Caco-2 (cell line): ENCODE measurements at regions not wholly inside any gene's neighbourhood (a gene's known extent, or its start where the extent isn't known, plus 50 kb on each side); places are given as distances from the start of the nearest gene placed in this dataset.

Experiments
- BruUV-seq: library from RNA; stranded (reverse); fragments of 400-500 nt; replicated peaks from 2 replicates; lab custom pipeline; 2021; lab: Mats Ljungman, UMichigan
- CTCF ChIA-PET: fragments of 300-600 bp; sonication (Branson Sonifier 250); formaldehyde crosslinking; loops from one replicate; lab custom pipeline; 2022; ENCODE audit warnings: antibody characterized with exemption; lab: Charles Lee
- POLR2A ChIA-PET: fragments of 300-600 bp; sonication (Branson Sonifier 250); formaldehyde crosslinking; loops from one replicate; lab custom pipeline; 2022; ENCODE audit warnings: antibody characterized with exemption; lab: Charles Lee
- DNase-seq, 2 experiments: peaks; one replicate each; pipeline versions ENCODE4 v3.0.0 to v3.0.0-alpha.2; 2020 to 2022
- H3K27me3 ChIP-seq: replicated peaks from 2 replicates; pipeline ENCODE4 v1.6.0; 2011; ENCODE audit warnings: low read length; ENCODE audit not compliant: control insufficient read depth, insufficient read depth
- H3K36me3 ChIP-seq: 2 replicates; pipeline ENCODE4 v1.5.1; 2011; ENCODE audit warnings: low read length; ENCODE audit not compliant: control insufficient read depth, insufficient read depth
- H3K4me1 ChIP-seq: fragments of 250-450 bp; sonication (Bioruptor Pico); 2 replicates; pipeline ENCODE4 v1.5.1; 2020; ENCODE audit warnings: mild to moderate bottlenecking
- H3K4me3 ChIP-seq: 2 replicates; pipeline ENCODE4 v1.5.1; 2011; ENCODE audit warnings: low read depth, mild to moderate bottlenecking, control low read depth, low read length
- H3K9me3 ChIP-seq: fragments of 250-450 bp; sonication (Bioruptor Pico); 2 replicates; pipeline ENCODE4 v1.5.1; 2020; ENCODE audit warnings: mild to moderate bottlenecking, moderate library complexity
- H3K27ac Mint-ChIP-seq: one replicate; pipeline ENCODE4 v1.8.0; 2022; ENCODE audit warnings: mixed read lengths; ENCODE audit not compliant: unreplicated experiment
- H3K27me3 Mint-ChIP-seq: one replicate; pipeline ENCODE4 v1.8.0; 2022; ENCODE audit warnings: mixed read lengths; ENCODE audit not compliant: insufficient read depth, unreplicated experiment
- H3K36me3 Mint-ChIP-seq: one replicate; pipeline ENCODE4 v1.8.0; 2022; ENCODE audit warnings: mild to moderate bottlenecking, mixed read lengths; ENCODE audit not compliant: insufficient read depth, unreplicated experiment
- H3K4me1 Mint-ChIP-seq: one replicate; pipeline ENCODE4 v1.8.0; 2022; ENCODE audit warnings: low read depth, mixed read lengths; ENCODE audit not compliant: unreplicated experiment
- H3K4me3 Mint-ChIP-seq: one replicate; pipeline ENCODE4 v1.8.0; 2022; ENCODE audit warnings: mild to moderate bottlenecking, moderate library complexity, mixed read lengths; ENCODE audit not compliant: unreplicated experiment
- H3K9me3 Mint-ChIP-seq: one replicate; pipeline ENCODE4 v1.8.0; 2022; ENCODE audit warnings: mixed read lengths; ENCODE audit not compliant: unreplicated experiment
- intact Hi-C: fragments of 100-400 bp; cut with micrococcal nuclease; formaldehyde crosslinking; loops from one replicate; pipeline ENCODE4 v1.10.0; 2022; ENCODE audit not compliant: unreplicated experiment
- TF ChIP-seq, protein P1 (sequence below), 2 experiments: fragments of 200-600 bp in 1 of 2; IDR thresholded peaks; 1 replicate in 1 of 2; 2 replicates in 1 of 2; pipeline versions ENCODE4 v1.5.1 to v1.8.0; 2011 to 2022; ENCODE audit warnings: antibody characterized with exemption in 1 of 2, control low read depth in 1 of 2, inconsistent platforms in 1 of 2, low read depth in 1 of 2, low read length in 1 of 2, mild to moderate bottlenecking in 1 of 2, moderate library complexity in 1 of 2; ENCODE audit not compliant: insufficient read depth in 1 of 2, severe bottlenecking in 1 of 2, unreplicated experiment in 1 of 2

DNA sequence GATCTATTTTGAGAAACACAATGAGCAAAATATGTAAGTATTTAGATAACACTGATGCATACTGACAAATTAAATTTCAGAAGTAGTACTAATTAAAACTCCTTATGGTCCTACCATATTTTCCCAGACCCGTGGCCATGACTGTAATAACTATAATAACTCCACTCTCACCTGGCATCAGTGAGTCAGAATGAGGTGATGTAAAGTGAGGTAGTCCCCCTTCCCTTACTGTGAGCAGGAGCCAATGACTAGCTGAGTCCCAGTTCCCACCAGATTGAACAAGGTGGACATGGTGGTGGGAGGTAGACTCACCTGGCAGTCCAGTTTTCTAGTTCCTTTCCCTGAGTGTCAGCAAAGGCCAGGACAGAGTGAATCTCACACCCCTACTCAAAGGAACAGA is 630.5 kb upstream of the IGFBP3 start:
- Histone ChIP-seq H3K36me3 (no peaks in the 10 kb centered on the region), H3K4me3 (no peak overlapping the region), H3K9me3 (peaks cover 7% of the 10 kb centered on the region), H3K27me3 (no peaks in the 10 kb centered on the region), H3K4me1 (peaks cover 12% of the 10 kb centered on the region)
- Mint-ChIP-seq H3K27me3 (no peaks in the 10 kb centered on the region), H3K9me3 (peaks cover 10% of the 10 kb centered on the region), H3K4me3 (no peak overlapping the region), H3K36me3 (no peaks in the 10 kb centered on the region), H3K27ac (no peak overlapping the region), H3K4me1 (no peaks in the 10 kb centered on the region)
- intact Hi-C loops = no loop called here
- ChIA-PET POLR2A (no interaction called here), CTCF (no interaction called here)
- TF ChIP-seq, protein P1, sequence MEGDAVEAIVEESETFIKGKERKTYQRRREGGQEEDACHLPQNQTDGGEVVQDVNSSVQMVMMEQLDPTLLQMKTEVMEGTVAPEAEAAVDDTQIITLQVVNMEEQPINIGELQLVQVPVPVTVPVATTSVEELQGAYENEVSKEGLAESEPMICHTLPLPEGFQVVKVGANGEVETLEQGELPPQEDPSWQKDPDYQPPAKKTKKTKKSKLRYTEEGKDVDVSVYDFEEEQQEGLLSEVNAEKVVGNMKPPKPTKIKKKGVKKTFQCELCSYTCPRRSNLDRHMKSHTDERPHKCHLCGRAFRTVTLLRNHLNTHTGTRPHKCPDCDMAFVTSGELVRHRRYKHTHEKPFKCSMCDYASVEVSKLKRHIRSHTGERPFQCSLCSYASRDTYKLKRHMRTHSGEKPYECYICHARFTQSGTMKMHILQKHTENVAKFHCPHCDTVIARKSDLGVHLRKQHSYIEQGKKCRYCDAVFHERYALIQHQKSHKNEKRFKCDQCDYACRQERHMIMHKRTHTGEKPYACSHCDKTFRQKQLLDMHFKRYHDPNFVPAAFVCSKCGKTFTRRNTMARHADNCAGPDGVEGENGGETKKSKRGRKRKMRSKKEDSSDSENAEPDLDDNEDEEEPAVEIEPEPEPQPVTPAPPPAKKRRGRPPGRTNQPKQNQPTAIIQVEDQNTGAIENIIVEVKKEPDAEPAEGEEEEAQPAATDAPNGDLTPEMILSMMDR (IDR thresholded peaks at IDR 0.05; ENCODE audit: insufficient read depth in 1 of 2, low read depth in 1 of 2, low read length in 1 of 2, severe bottlenecking in 1 of 2, unreplicated experiment in 1 of 2) = no peak
- DNase-seq = no peak
- no TSS peak for BruUV-seq

DNA sequence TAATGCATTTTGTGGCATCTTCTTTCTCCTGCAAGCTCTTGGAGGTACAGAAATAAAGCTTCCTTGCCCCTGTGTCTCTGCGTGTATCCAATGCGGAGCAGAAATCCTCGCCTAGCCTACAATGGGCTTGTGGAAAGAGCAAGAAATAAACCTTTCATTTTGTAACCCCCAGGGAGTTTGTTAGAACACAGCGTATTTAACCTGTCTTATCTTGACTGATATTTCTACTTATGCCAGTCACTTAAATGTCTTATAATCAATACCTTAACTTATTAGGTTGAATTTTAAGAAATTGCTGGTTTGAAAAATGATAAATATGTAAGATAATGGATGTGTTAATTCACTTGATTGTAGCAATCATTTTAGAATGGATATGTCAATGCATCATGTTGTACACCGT is 629.8 kb upstream of the IGFBP3 start:
- Mint-ChIP-seq H3K36me3 (no peaks in the 10 kb centered on the region), H3K9me3 (peaks cover 16% of the 10 kb centered on the region), H3K27ac (no peak overlapping the region), H3K4me1 (peaks cover 4% of the 10 kb centered on the region), H3K4me3 (no peak overlapping the region), H3K27me3 (no peaks in the 10 kb centered on the region)
- POLR2A ChIA-PET = no interaction called here
- Histone ChIP-seq H3K4me3 (no peak overlapping the region), H3K9me3 (peaks cover 11% of the 10 kb centered on the region), H3K27me3 (no peaks in the 10 kb centered on the region), H3K4me1 (peaks cover 13% of the 10 kb centered on the region), H3K36me3 (no peaks in the 10 kb centered on the region)
- BruUV-seq = no TSS peak
- TF ChIP-seq, protein P1 (IDR thresholded peaks at IDR 0.05; ENCODE audit: insufficient read depth in 1 of 2, low read depth in 1 of 2, low read length in 1 of 2, severe bottlenecking in 1 of 2, unreplicated experiment in 1 of 2) = no peak
- CTCF ChIA-PET = no interaction called here
- DNase-seq = no peak
- intact Hi-C loops = no loop called here

DNA sequence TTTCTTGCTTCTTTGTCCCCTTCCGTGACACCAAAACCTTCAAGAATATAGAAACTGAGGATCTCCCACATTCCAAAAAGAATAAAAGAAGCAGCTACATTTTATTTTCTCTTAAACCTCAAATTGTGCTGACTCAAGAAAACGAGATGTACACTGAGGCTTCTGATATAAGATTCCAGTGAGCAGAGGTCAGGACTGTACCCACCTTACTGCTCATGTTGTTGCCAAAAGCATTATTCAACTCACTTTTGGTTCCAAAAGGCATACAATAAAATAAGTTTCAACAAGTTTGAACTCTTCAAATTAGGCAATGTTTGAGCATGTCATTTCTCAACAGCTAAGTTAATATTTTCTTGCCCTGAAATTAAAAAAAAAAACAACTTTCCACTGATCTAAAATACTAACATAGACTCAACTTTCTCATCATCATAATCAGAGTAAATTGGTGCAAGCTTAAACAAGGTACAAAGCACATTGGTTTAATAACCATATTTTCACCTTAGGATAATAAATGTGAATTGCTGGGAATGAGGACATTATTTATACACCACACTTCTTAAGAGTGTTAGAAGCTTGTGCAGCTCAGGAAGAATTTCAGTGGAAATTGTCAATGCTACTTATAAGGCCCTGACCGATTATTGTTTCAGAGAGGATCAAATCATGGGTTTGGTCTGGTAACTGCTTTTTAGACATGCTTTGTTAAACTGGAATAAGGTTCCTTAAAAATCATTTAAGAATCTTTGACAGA is 629.0 kb upstream of the IGFBP3 start:
- intact Hi-C loops = no loop called here
- no peaks in the 10 kb centered on the region for H3K27me3 Mint-ChIP-seq
- no peak overlapping the region for H3K27ac Mint-ChIP-seq
- H3K27me3 ChIP-seq = no peaks in the 10 kb centered on the region
- TF ChIP-seq, protein P1 (IDR thresholded peaks at IDR 0.05; ENCODE audit: insufficient read depth in 1 of 2, low read depth in 1 of 2, low read length in 1 of 2, severe bottlenecking in 1 of 2, unreplicated experiment in 1 of 2) = no peak
- no peak overlapping the region for H3K4me3 Mint-ChIP-seq
- no peaks in the 10 kb centered on the region for H3K36me3 ChIP-seq
- POLR2A ChIA-PET = no interaction called here
- H3K4me3 ChIP-seq = no peak overlapping the region
- CTCF ChIA-PET = interaction anchor here (0.6 kb wide), 1 partner anchor 483 kb away, joined by 3 read pairs; no protein-coding TSS in a partner anchor
- no TSS peak for BruUV-seq
- H3K4me1 ChIP-seq = peaks cover 21% of the 10 kb centered on the region
- no peak for DNase-seq
- peaks cover 4% of the 10 kb centered on the region for H3K4me1 Mint-ChIP-seq
- peaks cover 16% of the 10 kb centered on the region for H3K9me3 Mint-ChIP-seq
- H3K9me3 ChIP-seq = peaks cover 14% of the 10 kb centered on the region
- no peaks in the 10 kb centered on the region for H3K36me3 Mint-ChIP-seq
